ENCODE measurements at regions not wholly inside any gene's neighbourhood (a gene's known extent, or its start where the extent isn't known, plus 50 kb on each side); places are given as distances from the start of the nearest gene placed in this dataset.

DNA sequence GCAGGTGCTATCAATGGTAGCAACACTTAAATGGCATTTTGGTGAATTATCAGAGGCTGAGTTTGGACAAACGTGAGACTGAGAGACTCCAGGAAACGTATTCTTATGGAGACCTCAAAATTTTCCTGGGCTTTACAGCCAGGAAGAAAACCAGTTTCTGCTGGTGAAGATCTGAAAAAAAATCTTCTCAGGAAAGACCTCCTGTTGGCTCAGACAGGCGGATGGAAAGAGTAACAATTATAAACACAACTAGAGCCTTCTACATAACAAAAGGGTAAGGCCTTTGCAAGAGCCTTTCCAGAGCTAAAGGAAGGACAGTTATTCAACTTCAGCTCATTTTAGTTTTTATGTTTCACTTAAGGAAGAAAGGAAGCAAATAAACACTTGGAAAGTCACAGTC lies 274.4 kb downstream of the THBS2 start:
- TF ChIP-seq POLR2A (IDR thresholded peaks at IDR 0.05), result no peak
- TF ChIP-seq, protein P1, sequence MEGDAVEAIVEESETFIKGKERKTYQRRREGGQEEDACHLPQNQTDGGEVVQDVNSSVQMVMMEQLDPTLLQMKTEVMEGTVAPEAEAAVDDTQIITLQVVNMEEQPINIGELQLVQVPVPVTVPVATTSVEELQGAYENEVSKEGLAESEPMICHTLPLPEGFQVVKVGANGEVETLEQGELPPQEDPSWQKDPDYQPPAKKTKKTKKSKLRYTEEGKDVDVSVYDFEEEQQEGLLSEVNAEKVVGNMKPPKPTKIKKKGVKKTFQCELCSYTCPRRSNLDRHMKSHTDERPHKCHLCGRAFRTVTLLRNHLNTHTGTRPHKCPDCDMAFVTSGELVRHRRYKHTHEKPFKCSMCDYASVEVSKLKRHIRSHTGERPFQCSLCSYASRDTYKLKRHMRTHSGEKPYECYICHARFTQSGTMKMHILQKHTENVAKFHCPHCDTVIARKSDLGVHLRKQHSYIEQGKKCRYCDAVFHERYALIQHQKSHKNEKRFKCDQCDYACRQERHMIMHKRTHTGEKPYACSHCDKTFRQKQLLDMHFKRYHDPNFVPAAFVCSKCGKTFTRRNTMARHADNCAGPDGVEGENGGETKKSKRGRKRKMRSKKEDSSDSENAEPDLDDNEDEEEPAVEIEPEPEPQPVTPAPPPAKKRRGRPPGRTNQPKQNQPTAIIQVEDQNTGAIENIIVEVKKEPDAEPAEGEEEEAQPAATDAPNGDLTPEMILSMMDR (IDR thresholded peaks at IDR 0.05), result no peak
